T-helper 17 cell (primary cell): ENCODE measurements at regions not wholly inside any gene's neighbourhood (a gene's known extent, or its start where the extent isn't known, plus 50 kb on each side); places are given as distances from the start of the nearest gene placed in this dataset.

Experiments used
- ATAC-seq: fragments of 150-1000 bp; cut with Tn5 transposase; 2 replicates; pipeline ENCODE4 v1.10.0; 2021; ENCODE audit warnings: mild to moderate bottlenecking, moderate library complexity
- DNase-seq, 3 donors: peaks; one replicate each; pipeline versions ENCODE4 v3.0.0 to v3.0.0-alpha.2; 2020 to 2021
- H3K9me3 ChIP-seq: one replicate; pipeline ENCODE4 v1.7.0; 2013; ENCODE audit warnings: low read length, mild to moderate bottlenecking; ENCODE audit not compliant: control insufficient read depth, poor library complexity, severe bottlenecking
- H3K27ac Mint-ChIP-seq: one replicate; pipeline ENCODE4 v1.8.0; 2022; ENCODE audit warnings: mild to moderate bottlenecking, moderate library complexity, mixed read lengths
- H3K27me3 Mint-ChIP-seq: one replicate; pipeline ENCODE4 v1.8.0; 2022; ENCODE audit warnings: mixed read lengths
- H3K36me3 Mint-ChIP-seq: one replicate; pipeline ENCODE4 v1.8.0; 2022; ENCODE audit warnings: low read depth, mixed read lengths
- H3K4me1 Mint-ChIP-seq: one replicate; pipeline ENCODE4 v1.8.0; 2022; ENCODE audit warnings: mild to moderate bottlenecking, mixed read lengths
- H3K4me3 Mint-ChIP-seq: one replicate; pipeline ENCODE4 v1.8.0; 2022; ENCODE audit warnings: mild to moderate bottlenecking, moderate library complexity, mixed read lengths

GRCh38 chr2:39532933-39533332, 95.8 kb upstream of the MAP4K3 start:
- H3K9me3 ChIP-seq = no peaks in the 10 kb centered on the region
- no peak overlapping the region for H3K4me3 Mint-ChIP-seq
- DNase-seq = no peak
- peaks cover 29% of the 10 kb centered on the region for H3K27me3 Mint-ChIP-seq
- no peak for ATAC-seq
- H3K4me1 Mint-ChIP-seq = no peaks in the 10 kb centered on the region
- H3K27ac Mint-ChIP-seq = no peak overlapping the region
- H3K36me3 Mint-ChIP-seq = peaks cover 3% of the 10 kb centered on the region

DNA sequence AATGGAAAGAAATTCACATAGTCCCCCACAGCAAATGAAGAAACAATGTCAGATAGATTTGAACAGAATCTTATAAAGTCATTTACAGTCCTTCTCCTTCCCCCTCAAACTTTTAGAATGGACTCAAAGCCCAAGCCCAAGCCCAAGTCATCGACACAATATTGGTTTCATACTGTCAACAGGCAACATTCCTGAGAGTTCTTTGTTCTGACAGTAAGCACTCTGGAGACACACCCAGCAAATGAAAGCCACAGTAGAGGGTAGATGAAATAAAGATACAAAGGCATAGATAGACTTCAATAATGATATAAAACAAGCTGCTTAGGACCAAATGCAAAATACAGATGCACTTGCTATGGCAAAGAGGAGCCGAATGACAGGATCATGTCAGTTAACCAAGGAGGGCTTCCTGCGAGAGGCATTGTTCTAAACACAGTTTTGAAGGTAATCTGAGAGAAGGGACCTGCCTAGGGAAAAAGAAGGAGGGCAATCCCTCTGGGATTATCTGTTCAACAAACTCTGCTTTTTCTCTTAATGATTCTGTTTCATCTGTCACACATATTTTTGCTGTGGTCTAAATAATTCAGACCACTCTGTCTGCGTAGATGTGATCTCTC, 97.1 kb upstream of the MAP4K3 start:
- ATAC-seq = no peak
- Mint-ChIP-seq H3K27ac (no peak overlapping the region), H3K27me3 (peaks cover 29% of the 10 kb centered on the region), H3K4me1 (no peaks in the 10 kb centered on the region), H3K4me3 (no peak overlapping the region), H3K36me3 (peaks cover 3% of the 10 kb centered on the region)
- no peaks in the 10 kb centered on the region for H3K9me3 ChIP-seq
- no peak for DNase-seq

DNA sequence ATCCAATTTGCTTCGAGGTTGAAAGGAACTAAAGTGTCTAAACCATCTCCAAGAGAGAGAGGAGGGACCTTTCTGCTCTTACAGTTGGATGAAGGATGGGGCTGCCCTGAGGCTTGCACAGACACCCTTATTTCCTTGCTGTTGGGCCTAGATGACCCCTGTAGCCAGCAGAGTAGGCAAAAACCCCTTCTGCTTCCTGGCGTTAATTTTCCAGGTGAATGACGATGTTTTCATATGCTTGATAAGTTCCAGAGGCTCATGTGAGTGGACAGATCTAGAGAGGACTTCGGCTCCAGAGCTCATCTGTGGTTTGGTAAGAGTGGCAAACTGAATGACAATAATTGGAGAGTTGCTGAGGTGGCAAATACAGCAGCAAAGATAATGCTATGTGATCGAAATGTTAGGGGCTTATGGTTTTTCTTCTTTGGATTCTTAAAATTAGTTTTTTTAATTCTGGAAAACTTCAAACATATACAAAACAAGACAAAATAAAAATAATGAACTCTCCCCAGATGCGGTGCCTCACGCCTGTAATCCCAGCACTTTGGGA, 98.6 kb upstream of the MAP4K3 start:
- no peak for ATAC-seq
- H3K9me3 ChIP-seq = no peaks in the 10 kb centered on the region
- Mint-ChIP-seq H3K36me3 (peaks cover 3% of the 10 kb centered on the region), H3K27ac (no peak overlapping the region), H3K4me3 (no peak overlapping the region), H3K27me3 (peaks cover 35% of the 10 kb centered on the region), H3K4me1 (no peaks in the 10 kb centered on the region)
- DNase-seq = no peak

DNA sequence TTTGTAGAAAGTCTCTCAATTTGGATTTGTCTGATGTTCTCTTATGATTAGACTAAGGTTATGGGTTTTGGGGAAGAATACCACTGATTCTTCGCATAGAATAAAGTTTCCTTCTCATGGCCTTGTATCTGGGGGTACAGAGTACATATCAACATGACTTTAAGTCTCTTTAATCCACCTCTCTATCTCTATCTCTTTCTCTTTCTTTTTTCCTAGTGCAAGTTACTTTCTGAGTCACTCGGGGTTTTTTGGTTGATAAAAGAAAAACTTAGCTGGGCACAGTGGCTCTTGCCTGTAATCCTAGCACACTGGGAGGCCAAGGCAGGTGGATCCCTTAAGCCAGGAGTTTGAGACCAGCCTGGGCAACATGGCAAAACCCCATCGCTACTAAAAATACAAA, 100.1 kb upstream of the MAP4K3 start:
- Mint-ChIP-seq H3K27me3 (peaks cover 35% of the 10 kb centered on the region), H3K4me3 (no peak overlapping the region), H3K27ac (no peak overlapping the region), H3K36me3 (peaks cover 3% of the 10 kb centered on the region), H3K4me1 (no peaks in the 10 kb centered on the region)
- no peaks in the 10 kb centered on the region for H3K9me3 ChIP-seq
- DNase-seq (no peak), ATAC-seq (no peak)

GRCh38 chr2:39538718-39539117, 101.6 kb upstream of the MAP4K3 start:
- DNase-seq = no peak
- H3K27me3 Mint-ChIP-seq = peaks cover 27% of the 10 kb centered on the region
- H3K4me3 Mint-ChIP-seq = no peak overlapping the region
- H3K9me3 ChIP-seq = no peaks in the 10 kb centered on the region
- no peaks in the 10 kb centered on the region for H3K4me1 Mint-ChIP-seq
- no peak for ATAC-seq
- H3K27ac Mint-ChIP-seq = no peak overlapping the region
- H3K36me3 Mint-ChIP-seq = peaks cover 3% of the 10 kb centered on the region

DNA sequence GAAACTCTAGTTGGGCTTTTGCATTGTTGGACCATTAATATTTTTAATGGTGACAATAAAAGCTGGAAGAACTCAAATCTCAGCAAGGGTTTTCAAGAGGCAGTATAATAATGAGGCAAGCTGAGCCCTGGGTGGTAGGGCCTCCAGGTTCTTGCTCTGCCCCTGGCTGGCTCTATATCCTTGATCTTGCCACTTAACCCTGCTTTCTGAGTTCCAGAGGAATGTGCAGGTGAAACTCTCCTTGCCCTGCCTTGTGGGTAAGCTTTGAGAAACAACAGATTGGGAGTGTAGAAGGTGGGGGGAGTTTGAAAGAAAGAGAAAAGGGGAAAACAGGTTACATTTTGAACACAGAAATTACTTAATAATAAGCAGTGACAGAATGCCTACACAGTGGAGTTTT, 103.3 kb upstream of the MAP4K3 start:
- DNase-seq (no peak), ATAC-seq (no peak)
- Mint-ChIP-seq H3K27ac (no peak overlapping the region), H3K4me3 (no peak overlapping the region), H3K36me3 (no peaks in the 10 kb centered on the region), H3K27me3 (peaks cover 10% of the 10 kb centered on the region), H3K4me1 (no peaks in the 10 kb centered on the region)
- no peaks in the 10 kb centered on the region for H3K9me3 ChIP-seq

DNA sequence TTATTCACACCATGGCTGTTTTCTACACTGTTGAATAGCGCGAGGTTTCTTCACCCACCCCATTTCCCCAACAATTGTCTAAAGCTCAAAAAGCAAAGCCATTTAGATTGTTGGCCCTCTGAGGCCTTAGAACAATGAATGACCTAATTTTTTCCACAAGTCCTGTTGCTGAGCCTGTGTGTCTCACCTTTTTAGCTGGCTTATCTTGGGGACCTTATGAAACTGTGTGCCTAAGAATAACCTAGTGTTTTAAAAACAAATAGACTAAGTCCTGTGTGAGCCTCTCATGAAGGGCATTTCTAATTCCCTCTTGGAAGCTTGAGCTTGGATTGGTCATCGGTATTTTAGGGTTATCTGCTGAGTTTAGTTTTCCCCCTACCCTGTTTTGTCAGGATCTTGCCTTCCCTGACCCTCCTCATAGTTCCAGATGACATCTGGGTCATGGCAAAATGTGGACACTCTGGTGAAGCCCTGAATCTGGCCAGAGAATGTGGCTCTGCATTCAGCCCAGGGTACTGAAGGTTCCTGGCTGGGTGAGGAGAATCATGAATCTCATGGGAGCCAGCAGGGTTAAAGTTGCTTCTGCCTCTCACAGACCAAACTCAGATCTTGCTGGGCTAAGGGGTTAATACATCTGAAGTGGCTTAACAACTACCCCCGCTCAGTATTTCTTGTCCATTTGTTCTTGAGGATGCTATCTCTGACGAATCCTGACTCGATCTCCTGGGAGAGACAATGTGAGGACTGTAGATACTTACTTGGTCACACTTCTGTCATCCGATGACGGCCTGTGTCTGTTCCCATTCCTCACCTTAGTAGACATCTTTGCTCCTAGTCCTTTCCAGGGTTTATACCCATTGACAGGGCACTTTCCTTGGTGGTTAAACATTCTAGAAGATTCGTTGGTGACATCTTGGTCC, 104.2 kb upstream of the MAP4K3 start:
- Mint-ChIP-seq H3K36me3 (no peaks in the 10 kb centered on the region), H3K4me3 (no peak overlapping the region), H3K4me1 (no peaks in the 10 kb centered on the region), H3K27me3 (peaks cover 6% of the 10 kb centered on the region), H3K27ac (no peak overlapping the region)
- ATAC-seq (no peak), DNase-seq (no peak)
- H3K9me3 ChIP-seq = no peaks in the 10 kb centered on the region

DNA sequence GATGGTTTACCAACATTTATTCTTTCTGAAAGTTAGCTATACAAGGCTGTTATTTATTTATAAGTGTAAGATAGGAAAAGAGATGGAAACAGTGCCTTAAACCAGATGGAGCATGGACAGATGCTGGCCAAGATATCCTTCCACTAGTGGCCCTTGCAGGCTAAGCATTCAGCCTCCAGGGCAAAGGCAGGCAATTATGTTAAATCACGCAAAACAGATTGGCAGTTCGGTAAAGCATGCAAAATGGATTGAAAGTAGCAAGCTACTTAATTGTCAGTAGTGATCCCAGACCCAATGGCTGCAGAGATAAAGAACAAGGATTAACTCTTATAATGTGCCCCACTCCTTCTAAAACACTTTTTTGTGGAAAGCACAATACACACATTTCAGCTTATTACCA, 105.4 kb upstream of the MAP4K3 start:
- Mint-ChIP-seq H3K36me3 (no peaks in the 10 kb centered on the region), H3K4me1 (no peaks in the 10 kb centered on the region), H3K27me3 (peaks cover 6% of the 10 kb centered on the region), H3K4me3 (no peak overlapping the region), H3K27ac (no peak overlapping the region)
- DNase-seq (no peak), ATAC-seq (no peak)
- no peaks in the 10 kb centered on the region for H3K9me3 ChIP-seq

GRCh38 chr2:39545957-39546356, 108.9 kb upstream of the MAP4K3 start:
- DNase-seq (no peak), ATAC-seq (no peak)
- Mint-ChIP-seq H3K4me3 (no peak overlapping the region), H3K4me1 (no peaks in the 10 kb centered on the region), H3K36me3 (no peaks in the 10 kb centered on the region), H3K27ac (no peak overlapping the region), H3K27me3 (peaks cover 5% of the 10 kb centered on the region)
- H3K9me3 ChIP-seq = no peaks in the 10 kb centered on the region

DNA sequence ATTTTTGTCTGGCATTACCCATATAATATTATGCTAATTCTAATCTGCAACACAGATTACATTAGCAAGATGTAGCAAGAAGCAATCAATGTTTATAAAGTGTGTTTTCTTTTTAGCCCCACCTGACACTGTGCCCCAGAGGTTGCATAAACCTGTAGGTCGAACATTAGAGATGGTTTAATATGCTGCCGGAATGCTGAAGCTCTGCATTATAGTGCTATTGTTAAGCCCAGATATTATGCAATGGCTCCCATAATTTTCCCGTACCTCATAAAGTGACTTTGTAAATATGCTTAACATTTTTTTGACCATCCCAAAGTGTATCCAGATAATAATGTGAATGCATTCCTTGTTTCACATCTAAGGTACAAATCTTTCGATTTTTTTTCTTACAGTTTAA, 109.3 kb upstream of the MAP4K3 start:
- no peak for DNase-seq
- Mint-ChIP-seq H3K27ac (no peak overlapping the region), H3K4me1 (no peaks in the 10 kb centered on the region), H3K4me3 (no peak overlapping the region), H3K36me3 (no peaks in the 10 kb centered on the region), H3K27me3 (peaks cover 5% of the 10 kb centered on the region)
- no peak for ATAC-seq
- H3K9me3 ChIP-seq = no peaks in the 10 kb centered on the region

DNA sequence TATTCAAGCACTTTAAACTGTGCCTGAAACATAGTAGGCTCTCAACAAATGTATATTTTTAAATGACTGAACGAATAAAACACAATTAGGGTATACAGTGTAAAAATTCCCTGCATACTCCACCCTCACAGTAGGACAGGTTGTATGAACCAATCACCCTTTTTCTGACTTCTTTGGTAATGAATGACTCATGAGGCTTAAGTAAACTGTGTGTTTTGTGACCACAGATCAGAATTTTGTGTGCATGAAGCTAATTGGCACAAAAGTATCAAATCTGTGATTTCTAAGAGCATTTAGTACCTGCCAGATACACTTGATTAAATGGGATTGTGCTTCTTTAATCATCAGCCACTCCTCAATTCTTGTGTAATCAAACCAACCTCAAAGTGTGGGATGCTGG, 109.9 kb upstream of the MAP4K3 start:
- ATAC-seq (no peak), DNase-seq (no peak)
- no peaks in the 10 kb centered on the region for H3K36me3 Mint-ChIP-seq
- H3K4me1 Mint-ChIP-seq = no peaks in the 10 kb centered on the region
- no peaks in the 10 kb centered on the region for H3K9me3 ChIP-seq
- no peak overlapping the region for H3K4me3 Mint-ChIP-seq
- H3K27ac Mint-ChIP-seq = no peak overlapping the region
- peaks cover 5% of the 10 kb centered on the region for H3K27me3 Mint-ChIP-seq

DNA sequence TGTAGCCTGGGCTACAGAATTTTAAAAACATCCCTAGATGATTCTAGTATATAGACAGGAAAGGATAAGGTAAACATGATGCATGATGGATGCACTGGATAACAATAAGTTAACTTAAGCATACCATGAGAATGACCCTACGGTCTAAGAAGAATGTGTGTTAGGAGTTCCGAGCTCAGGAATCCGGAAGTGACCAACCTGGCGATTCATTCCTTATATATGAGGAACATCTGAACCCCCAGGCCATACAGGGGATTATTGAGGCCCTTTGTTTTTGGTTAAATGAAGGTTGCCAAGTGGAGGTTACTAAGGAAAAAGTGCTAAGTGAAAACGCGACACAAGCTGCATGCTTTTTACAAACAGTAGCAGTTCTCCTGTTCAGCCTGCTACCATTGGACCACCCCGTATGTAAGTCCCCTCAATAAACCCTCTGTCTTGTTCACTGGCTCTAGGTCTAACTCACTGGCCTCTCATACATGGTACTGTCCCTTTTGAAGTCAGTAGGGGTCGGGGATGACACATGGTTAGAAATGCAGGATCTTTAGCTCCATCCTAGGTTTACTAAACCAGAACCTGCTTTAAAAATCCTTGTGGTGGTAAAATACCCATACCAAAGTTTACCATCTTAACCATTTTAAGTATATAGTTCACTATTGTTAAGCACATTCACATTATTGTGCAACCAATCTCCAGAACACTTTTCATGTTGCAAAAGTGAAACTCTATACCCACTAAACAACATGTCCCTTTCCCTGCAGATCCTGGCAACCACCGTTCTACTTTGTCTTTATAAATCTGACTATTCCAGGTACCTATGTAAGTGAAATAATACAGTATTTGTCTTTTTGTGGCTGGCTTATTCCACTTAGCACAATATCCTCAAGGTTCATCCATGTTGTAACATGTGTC, 111.0 kb upstream of the MAP4K3 start:
- Mint-ChIP-seq H3K27ac (no peak overlapping the region), H3K4me1 (no peaks in the 10 kb centered on the region), H3K4me3 (no peak overlapping the region), H3K36me3 (no peaks in the 10 kb centered on the region), H3K27me3 (peaks cover 5% of the 10 kb centered on the region)
- no peaks in the 10 kb centered on the region for H3K9me3 ChIP-seq
- ATAC-seq = no peak
- DNase-seq = no peak

DNA sequence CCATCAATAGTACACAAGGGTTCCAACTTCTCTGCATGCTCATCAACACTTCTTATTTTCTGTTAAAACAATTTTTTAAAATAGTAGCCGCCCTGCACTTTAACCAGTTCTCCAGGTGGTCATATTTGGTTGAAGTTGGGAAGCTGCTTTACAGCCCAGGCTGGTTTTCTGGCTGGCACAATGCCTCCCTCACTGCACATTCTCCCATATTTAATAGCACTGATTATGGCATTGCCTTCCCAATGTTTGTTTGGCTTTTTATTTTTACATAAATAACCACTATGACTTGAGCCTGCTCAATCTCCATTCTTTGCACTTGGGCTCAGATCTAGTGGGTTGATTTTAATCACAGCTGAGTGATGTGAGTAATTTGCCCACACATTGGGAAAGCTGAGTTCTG, 111.9 kb upstream of the MAP4K3 start:
- Mint-ChIP-seq H3K4me1 (no peaks in the 10 kb centered on the region), H3K36me3 (no peaks in the 10 kb centered on the region), H3K4me3 (no peak overlapping the region), H3K27me3 (peaks cover 5% of the 10 kb centered on the region), H3K27ac (no peak overlapping the region)
- H3K9me3 ChIP-seq = no peaks in the 10 kb centered on the region
- no peak for DNase-seq
- no peak for ATAC-seq
